Epithelial cell of proximal tubule (primary cell): ENCODE measurements at regions not wholly inside any gene's neighbourhood (a gene's known extent, or its start where the extent isn't known, plus 50 kb on each side); places are given as distances from the start of the nearest gene placed in this dataset.

ENCODE experiments used
- DNase-seq: peaks from one replicate; pipeline ENCODE4 v3.0.0-alpha.2; 2011; ENCODE audit warnings: low read depth
- H3K4me3 ChIP-seq: 2 replicates; pipeline ENCODE4 v1.5.1; 2011; ENCODE audit warnings: low read depth, mild to moderate bottlenecking, low read length
- TF ChIP-seq, protein P1 (sequence below): conservative IDR thresholded peaks from 2 replicates; pipeline ENCODE4 v1.5.1; 2012; ENCODE audit warnings: low read depth, mild to moderate bottlenecking, low read length

DNA sequence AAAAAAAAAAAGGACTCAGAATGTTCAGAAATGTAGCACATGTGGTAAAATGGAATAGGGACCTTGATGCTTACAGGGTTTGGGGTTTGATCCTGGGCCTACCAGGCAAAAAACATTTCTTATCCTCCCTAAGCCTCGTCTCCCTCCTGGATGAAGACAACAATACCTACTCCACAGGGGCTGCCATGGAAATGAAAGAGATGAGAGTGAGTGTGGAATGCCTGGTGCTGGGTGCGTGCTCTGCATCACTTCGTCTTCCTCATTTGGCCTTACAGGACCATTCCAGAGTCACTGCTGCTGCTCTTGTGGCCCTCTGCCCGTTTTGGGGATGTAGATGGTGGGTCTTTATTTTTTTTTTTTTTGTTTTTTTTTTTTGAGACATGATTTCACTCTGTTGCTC lies 692.9 kb upstream of the EEF2KMT start:
- TF ChIP-seq, protein P1, sequence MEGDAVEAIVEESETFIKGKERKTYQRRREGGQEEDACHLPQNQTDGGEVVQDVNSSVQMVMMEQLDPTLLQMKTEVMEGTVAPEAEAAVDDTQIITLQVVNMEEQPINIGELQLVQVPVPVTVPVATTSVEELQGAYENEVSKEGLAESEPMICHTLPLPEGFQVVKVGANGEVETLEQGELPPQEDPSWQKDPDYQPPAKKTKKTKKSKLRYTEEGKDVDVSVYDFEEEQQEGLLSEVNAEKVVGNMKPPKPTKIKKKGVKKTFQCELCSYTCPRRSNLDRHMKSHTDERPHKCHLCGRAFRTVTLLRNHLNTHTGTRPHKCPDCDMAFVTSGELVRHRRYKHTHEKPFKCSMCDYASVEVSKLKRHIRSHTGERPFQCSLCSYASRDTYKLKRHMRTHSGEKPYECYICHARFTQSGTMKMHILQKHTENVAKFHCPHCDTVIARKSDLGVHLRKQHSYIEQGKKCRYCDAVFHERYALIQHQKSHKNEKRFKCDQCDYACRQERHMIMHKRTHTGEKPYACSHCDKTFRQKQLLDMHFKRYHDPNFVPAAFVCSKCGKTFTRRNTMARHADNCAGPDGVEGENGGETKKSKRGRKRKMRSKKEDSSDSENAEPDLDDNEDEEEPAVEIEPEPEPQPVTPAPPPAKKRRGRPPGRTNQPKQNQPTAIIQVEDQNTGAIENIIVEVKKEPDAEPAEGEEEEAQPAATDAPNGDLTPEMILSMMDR = no peak
- no peak overlapping the region for H3K4me3 ChIP-seq
- no peak for DNase-seq

DNA sequence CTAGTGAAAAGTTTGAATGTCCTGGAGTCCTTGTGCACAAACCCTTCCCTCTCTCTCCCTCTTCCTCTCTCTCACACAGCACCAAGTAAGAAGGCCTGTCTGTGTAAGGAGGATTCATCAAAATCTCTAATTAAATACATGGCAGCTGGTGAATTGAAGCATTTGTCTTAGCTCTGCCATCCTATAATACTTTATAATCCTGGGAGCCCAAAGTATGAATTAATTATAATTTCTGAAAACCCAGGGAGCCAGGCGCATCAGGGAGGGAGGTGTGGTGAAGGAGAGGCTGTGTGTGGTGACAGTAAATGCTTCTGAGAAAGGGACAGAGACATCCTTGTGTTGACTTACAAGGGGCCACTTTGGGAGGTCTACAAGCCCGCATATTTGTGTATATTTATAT lies 691.4 kb upstream of the EEF2KMT start:
- no peak overlapping the region for H3K4me3 ChIP-seq
- TF ChIP-seq, protein P1 = no peak
- DNase-seq = no peak

DNA sequence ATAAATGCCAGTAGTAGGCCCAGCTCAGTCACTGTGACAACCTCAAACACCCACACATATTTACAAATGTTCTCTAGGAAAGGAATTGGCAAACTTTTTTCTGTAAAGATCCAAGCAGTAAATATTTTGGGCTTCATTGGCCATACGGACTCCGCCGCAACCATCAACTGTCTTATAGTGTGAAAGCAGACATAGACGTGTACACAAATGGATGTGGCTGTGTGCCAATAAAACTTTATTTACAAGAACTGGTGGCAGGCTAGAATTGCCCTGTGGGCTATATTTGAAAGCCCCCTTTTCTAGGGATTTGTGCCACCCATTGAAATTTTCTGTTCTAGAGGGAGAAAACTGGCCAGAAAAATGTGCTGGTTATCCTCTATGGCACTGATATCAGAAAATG lies 683.8 kb upstream of the EEF2KMT start:
- no peak overlapping the region for H3K4me3 ChIP-seq
- DNase-seq = no peak
- TF ChIP-seq, protein P1 = no peak

DNA sequence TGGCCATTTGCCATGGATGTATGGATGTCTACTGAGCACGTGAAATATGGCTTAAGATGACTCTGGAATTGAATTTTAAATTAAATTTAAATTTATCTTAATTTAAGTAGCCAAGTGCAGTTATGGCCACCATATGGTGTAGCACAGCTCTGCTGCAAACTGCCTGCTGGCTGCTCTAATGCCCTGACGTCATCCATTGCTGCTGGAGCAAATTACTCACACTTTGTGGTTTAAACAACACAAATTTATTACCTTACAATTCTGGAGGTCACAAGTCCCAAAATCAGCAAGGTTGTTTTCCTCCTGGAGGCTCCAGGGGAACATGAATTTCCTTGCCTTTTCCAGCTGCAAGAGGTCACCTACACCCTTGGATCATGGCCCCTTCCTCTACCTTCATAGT lies 679.3 kb upstream of the EEF2KMT start:
- TF ChIP-seq, protein P1 = no peak
- H3K4me3 ChIP-seq = no peak overlapping the region
- no peak for DNase-seq

DNA sequence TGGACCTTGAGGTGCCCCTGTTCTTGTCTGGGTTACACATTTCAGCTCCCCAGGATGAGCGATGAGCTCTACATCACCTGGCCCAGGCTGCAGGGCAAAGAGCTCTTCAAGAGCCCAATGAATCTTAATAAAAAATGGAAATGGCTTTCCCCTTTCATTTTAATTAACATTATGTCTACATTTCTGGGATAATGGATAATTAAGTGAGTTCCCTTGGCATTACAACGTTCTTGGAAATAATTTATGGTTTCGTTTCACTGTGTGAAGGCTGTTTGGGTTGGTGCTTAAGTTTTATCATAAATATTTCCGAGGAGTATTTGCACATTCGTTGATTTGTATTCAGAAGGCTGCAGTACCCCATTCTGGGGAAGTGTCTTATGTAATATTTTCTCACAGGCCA lies 678.3 kb upstream of the EEF2KMT start:
- H3K4me3 ChIP-seq = no peak overlapping the region
- TF ChIP-seq, protein P1 = no peak
- no peak for DNase-seq

DNA sequence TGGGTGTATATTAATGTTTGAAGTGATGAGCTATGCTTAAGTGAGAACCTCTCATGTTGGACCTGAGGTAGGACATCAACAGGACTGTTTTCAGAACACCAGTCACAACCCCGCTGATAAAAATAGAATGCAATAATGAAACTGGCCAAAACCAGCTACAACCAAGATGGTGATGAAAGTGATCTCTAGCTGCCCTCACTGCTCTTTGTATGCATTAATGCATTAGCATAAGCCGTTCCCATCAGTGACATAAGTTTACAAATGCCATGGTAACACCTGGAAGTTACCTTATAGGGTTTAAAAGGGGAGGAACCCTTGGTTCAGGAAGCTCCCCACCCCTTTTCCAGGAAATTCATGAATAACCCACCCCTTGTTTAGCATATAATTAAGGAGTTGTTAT lies 672.5 kb upstream of the EEF2KMT start:
- TF ChIP-seq, protein P1 = no peak
- no peak for DNase-seq
- no peak overlapping the region for H3K4me3 ChIP-seq

DNA sequence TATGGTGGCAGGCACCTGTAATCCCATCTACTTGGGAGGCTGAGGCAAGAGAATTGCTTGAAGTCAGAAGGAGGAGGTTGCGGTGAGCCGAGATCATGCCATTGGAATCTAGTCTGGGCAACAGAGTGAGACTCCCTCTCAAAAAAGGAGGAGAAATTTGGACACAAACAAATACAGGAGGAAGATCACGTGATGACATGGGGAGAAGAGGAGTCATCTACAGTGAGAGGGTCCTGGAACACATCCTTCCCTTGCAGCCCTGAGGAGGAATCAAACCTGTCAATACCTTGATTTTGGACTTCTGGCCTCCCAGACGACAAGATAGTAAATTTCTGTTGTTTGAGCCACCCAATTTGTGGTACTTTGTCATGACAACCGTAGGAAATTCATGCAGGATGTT lies 671.9 kb upstream of the EEF2KMT start:
- DNase-seq = no peak
- no peak overlapping the region for H3K4me3 ChIP-seq
- TF ChIP-seq, protein P1 = no peak
